Dermis microvascular lymphatic vessel endothelial cell (primary cell): ENCODE measurements at regions not wholly inside any gene's neighbourhood (a gene's known extent, or its start where the extent isn't known, plus 50 kb on each side); places are given as distances from the start of the nearest gene placed in this dataset.
"Not testable (repeated sequence)": the region's sequence is repeated elsewhere in the genome, so short reads cannot be mapped to it uniquely, and the experiment has no call there.

Experiments used
- DNase-seq, 2 donors: peaks; one replicate each; pipeline versions ENCODE4 v3.0.0 to v3.0.0-alpha.2; 2010; ENCODE audit warnings: low read depth in 2 of 2

DNA sequence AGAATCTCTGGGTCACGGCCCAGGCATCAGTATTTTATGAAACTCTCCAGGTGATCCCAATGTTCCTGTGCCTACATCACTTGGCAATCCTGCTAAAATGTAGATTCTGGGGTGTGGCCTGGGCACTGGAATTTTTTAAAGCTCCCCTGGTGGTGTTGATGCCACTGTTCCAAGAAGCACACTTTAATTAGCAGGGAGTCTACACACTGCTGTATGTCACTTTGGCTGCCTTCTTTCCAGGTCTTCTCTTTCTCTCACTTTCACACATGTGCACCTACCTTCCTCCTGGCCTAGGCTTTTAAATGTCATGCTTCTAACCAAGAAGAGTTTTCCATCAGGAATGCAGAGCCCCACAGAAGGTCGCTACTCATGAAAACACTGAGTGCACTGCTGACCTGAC is 136.0 kb upstream of the ALDH1B1 start:
- DNase-seq: no peak

DNA sequence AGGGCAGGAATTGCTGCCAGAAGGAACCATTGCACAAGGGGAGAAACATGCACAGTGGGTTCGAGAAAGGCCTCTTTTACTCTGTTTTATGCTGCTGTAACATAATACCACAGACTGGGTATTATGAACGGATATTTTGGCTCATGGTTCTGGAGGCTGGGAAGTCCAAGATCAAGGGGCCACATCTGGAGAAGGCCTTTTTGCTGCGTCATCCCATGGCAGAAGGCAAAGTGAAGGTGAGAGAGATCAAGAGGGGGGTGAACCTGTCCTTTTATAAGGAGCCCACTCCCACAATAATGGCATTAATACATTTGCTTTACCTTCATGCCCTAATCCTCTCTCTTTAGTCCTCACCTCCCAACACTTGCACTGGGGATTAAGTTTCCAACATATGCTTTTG is 136.9 kb upstream of the ALDH1B1 start:
- no peak for DNase-seq

DNA sequence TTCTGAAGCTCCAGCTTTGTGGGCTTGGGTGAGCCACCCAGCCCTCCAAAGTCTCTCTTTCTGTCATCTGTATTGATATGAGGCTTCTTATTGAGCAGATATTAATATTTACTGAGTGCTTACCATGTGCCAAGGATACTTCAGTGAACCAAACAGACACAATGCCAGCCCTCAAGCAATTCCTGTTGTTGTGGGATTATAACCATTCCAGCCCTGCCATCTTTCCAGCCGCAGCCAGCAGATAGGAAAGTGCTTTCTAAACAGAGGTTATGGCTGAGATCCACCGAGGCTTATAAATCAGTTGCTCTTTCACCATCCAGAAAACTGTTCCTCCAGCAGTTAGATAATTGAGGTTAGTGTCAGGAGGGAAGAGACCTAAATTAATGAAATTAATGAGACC is 137.7 kb upstream of the ALDH1B1 start:
- DNase-seq: no peak

DNA sequence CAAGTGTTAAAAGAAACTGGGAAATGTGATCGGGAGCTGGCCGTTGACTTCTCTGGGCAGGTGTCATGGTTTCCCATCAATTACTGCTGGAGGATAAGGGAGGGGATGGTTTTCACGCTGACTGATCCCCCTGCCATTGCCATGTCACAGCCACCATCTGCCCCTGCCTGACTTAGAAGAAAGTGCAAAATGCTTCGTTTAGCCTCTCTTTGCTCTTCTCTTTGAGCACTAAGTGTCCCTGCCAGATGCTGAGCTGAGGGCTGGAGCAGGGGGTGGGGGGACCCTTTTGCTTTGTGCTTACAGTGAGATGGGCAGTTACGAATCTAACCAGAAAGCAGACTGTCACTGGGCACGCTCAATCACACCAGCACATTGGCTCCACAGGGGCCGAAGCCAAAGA is 138.4 kb upstream of the ALDH1B1 start:
- no peak for DNase-seq

DNA sequence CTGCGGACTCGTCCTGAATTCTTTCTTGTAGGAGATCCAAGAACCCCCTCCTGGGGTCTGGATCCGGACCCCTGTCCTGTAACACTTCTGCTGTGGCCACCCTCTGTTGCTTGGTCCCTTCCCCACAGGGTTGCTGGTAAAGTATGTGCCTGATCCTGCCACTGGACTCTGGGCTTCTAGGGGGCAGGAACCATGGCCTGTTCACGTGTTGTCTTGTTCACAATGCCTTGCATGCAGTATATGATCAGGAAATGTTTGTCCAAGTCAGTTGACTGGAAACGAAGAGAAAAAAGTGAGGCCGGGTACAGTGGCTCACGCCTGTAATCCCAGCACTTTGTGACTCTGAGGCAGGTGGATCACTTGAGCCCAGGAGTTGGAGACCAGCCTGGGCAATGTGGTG is 139.3 kb upstream of the ALDH1B1 start:
- DNase-seq: no peak

DNA sequence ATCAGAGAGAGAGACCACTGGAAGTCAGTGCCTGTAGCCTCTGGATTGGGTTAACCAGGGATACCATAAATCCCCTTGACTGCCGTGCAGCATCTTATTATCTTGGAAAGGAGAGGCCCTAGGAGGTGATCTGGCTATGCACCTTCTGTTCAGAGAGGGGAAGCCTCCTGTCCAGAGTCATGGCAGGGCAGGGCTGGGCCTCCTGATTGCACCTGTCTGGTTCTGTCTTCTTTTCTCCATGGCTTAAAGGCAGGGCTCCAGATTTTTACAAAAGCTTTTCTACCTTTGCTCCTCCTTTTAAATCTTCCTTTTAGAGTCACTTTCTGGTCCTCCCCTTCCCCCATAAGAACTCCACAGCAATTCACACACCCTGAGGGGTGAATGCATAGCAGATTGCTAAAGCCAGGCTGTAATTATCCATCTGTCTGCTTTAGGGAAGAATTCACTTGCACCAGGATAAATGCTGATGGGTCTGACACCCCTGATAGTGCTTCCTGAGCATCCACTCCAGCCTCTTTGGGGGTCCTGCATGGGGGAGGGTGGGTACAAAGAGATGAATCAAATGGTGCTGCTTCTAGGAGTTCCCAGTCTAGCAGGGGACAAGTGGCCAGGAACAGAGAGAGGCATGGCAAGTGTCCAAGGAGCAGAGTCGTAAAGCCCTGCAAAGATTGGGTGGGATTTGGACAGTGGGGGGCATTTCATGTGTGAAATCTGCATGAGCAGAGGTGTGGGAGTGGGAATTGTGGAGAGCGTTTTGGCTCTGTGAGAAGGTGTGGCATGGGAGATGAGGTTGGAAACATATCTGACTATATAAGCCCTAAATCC is 141.3 kb upstream of the ALDH1B1 start:
- no peak for DNase-seq

DNA sequence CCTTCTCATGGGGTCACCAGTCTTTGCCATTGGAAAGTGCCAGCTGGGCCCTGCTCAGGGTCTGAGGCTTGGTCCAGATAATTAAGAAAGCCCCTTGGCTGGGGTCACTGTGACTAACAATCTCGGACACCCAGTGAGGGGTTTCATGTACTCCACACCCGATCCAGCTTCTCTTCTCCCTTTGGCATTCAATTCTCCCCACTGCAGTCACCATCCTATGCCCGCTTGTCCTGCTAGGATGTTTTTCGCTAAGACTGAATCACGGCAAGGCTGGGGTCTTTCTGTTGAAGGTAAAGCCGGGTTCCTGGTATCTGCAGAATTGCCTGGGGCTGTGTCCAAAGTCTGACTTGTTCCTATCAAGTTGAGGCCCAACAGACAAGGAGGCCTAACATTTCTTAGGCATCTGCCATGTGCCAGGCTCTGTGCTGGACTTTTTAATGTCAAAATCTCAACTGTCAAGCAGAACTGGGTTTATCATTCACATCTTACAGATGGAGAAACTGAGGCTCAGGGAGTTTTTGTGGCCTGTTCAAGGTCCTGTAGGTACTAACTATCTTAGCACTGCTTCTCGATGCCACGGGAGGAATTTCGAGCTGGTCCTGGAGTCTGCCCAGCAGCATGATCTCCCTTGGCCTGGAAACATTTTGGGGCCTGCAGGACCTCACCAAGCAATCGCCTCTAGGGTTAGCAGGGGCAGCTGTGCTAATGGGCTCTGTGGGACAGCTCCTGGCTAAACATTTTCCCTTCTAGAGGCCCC is 142.0 kb upstream of the ALDH1B1 start:
- no peak for DNase-seq

DNA sequence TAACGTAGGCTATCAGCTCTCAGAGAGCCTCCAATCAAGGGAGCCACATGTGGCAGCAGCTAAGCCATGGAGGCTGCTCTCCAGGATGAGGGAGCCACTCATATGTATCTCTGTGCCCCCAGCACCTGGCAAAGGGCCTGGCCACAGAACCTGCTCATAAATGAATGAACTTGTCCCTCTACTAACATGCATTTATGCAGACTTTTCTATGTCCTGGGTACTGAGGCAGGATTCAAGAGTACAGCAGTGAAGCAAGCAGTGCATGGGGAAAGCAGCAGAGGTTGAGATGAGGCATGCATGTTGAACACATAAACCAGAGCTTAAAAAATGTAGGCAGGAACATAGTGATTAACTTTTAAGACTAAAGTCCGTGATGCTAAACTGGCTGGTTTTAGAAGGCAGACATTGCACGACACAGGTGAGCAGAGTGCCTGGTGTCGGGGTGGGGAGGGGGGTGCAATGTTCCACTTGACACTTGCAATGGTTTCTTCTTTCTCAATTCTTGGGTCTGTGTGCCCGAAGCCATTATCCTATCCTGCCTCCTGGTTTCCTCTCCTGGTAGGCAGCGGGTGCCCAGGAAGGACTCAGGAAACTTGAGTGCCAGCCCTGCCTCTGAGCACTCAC is 142.8 kb upstream of the ALDH1B1 start:
- no peak for DNase-seq

DNA sequence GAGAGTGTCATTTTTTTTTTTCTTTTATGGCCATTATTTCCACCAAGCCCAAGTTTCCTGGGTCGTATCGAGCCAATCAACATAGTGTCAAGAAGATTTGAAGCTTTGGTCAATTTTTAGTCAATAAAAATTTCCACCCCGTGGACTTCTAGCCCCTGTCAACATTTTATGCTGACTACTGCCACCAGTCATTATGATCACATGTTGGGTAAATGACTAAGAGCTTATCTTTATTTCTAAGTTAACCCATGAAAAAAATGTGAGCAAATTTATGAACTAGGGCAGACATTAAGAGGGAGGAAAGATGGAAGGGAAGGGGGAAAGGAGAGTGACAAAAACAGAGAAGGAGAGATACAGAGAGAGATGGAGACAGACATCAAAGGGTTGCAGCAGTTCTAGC is 143.5 kb upstream of the ALDH1B1 start:
- DNase-seq: no peak

DNA sequence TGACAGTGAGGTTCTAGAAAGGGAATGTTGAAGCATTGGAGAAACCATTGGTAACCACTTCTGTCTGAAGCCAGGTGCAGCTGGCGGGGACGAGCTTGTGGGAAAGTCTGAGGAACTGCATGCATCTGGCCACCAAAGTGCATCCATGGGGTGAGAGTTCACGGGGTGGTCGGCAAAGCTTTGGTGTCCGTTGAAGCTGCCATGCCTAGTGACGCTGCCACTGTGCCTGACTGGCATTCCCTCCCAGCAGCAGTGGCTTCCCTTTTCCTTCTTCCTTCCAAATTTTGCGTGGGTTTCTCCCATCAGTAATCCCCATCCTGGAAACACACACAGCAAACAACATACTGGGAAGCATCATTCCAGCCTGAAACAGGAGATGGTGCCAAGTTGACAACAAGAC is 145.7 kb upstream of the ALDH1B1 start:
- DNase-seq: no peak

DNA sequence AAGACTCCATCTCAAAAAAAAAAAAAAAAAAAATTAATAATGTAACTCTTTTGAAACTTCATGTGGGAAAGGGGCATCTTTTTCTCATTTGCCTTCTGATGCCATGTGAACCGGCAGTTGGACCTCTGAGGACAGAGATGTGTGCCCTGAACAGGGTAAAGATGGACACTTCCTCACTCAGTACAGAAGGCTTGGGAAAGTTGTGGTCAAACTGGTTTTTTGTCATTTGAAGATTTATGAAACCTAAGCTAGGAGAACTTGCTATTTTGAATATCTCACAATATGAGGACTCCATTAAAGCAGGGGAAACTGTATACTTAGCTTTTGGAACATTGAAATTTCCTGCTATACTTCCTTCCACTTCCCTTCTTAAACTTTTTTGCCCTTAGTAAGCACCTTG is 147.5 kb upstream of the ALDH1B1 start:
- no peak for DNase-seq

DNA sequence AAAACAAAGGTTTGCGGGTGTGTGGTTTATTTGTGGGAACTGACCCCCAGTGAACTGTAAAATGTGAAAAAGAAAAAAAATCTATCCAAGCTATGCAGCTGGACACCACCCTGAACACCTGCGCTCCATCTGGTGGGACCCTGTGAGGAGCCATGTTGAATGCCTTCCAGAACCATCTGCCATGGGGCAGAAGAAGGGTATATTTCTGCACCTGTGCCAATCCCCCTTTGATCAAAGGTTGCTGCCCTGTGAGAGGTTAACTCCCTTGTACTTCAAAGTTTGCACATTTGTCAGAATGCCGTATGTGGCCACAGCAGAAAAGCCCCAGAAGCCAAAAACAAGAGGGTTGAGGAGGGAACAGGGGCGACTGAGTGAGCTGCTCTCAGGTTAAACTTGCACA is 148.5 kb upstream of the ALDH1B1 start:
- no peak for DNase-seq

DNA sequence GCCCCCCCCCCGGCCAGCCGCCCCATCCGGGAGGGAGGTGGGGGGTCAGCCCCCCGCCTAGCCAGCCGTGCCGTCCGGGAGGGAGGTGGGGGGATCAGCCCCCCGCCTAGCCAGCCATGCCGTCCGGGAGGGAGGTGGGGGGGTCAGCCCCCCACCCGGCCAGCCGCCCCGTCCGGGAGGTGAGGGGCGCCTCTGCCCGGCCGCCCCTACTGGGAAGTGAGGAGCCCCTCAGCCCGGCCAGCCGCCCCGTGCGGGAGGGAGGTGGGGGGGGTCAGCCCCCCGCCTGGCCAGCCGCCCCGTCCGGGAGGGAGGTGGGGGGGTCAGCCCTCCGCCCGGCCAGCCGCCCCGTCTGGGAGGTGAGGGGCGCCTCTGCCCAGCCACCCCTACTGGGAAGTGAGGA is 150.4 kb upstream of the ALDH1B1 start:
- DNase-seq: not testable (repeated sequence)

DNA sequence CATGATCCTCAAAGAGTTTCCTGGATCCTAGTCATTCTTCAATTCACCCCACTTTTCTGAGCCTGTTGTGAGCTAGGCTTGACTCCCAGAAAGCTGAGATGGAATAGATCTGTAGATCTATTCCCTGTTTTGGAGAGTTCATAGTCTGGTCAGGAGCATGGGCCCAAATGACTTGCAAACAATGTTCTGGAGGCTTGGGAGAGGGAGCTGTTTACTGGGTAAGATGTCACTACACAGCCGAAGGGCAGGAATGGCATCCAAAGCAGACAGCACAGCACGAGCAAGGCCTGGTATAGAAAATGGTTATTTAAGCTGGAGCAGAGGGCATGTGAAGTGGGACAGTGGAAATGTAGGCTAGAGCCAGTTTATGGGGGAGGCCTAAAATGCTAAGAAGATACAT is 152.5 kb upstream of the ALDH1B1 start:
- DNase-seq: no peak

DNA sequence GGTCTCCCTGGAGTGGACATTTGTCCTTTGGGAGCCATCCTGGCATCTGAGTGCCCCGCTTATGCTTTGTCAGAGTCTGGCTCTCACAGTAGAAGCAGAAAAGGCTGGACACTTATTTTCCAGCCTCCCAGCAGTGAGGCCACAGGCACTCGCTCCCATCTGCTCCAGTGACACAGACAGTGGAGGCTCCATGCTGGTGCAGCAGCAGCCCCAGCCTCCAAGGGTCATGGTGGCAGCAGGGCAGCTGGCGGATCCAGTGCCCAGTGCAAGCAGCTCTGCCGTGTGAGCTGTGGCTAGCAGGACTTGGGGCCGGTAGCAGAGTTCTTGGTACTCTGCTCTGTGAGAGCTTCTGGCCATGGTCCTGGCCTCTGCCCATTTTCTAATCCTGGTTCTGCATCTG is 157.3 kb upstream of the ALDH1B1 start:
- no peak for DNase-seq

DNA sequence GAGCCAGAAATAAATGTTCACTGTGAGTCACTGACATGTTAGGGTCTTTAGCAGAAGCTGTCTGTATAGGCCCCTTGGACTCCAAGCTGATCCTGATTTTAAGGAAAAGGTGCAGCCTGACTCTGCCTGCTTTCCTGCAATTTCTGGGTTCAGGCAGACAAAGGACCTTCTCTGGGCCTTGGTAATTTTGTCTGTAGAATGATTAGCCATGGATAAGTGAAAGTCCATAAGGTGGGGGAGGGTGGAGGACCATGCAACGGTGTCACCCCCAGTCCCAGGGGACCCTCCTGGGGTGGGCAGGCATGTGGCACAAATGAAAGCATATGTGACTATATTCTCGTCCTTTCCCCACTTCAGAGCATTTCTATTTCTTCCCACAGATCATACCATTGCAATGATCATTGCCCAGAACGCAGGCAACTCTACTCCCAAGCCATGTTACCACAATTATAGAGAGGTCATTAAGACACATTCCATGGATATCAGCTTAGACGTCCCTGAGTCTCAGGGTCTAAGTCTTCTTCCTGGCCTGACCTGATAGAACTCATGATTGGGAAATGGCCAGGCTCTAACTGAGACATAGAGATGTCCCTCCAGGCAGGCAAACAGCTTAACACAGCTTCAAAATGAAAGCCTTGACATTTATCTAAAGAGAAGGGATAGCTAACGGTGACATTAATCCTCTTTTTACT is 157.9 kb upstream of the ALDH1B1 start:
- no peak for DNase-seq

DNA sequence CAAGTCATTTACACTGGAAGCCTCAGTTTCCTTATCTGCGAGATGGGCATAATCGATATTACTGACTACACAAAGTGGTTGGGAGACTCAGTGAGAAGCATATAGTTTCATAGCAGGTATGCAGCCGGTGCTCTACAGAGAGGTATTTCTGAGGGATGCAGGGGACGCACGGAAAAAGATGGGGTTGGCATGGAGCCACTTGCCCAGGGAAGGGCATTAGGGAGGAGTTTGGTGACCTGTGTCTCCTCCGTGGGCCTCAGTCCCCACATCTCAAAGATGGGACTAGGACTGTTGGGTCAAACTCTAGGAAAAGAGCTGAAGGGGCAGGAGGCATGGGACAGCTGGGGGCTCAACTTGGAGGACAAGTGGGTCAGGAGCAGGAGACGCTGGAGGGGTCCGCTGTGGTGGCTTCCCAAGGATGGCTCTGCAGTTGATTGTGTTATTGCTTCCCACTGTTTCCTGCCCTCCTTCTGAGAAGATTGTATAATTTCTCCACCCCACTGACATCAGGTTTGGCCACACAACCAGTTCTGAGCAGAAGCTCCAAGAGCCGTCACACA is 158.6 kb upstream of the ALDH1B1 start:
- no peak for DNase-seq

DNA sequence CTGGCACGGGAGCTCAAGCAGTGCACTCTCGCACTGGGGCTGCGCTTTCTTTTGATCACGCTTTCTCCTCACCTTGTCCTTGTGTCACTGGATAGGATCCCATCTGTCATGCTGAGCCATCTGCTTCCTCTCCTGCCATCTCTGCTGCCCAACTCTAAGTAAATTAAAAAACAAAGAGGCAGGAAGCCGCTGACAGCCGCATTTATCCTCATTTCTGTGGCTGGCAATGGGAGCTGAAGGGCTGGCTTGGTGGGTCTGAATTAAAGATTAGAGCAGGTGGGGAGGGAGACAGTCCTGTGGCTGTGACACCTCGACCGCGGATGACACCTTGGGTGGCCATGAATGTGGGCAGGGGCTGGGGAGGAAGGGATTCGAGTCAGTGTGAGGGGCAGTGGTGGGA is 159.2 kb upstream of the ALDH1B1 start:
- no peak for DNase-seq

DNA sequence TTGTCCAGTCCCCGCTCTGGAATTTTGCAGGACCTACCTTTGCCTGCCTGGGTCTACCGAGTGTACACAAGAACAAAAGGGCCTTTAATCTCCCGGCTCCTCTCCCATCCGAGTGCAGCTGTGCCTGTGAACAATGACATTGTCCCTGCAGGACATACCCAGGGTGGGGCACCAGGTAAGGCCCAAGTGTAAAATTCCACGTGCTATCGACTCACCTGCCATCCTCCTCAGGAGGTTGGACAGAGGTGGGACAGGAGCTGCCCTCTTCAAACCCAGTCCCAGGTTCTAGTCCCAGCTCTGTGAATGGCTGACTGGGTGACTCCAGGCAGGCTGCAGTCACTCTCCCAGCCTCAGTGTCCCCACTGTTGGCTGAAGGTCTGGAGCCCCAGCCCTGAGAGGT is 159.6 kb upstream of the ALDH1B1 start:
- no peak for DNase-seq

DNA sequence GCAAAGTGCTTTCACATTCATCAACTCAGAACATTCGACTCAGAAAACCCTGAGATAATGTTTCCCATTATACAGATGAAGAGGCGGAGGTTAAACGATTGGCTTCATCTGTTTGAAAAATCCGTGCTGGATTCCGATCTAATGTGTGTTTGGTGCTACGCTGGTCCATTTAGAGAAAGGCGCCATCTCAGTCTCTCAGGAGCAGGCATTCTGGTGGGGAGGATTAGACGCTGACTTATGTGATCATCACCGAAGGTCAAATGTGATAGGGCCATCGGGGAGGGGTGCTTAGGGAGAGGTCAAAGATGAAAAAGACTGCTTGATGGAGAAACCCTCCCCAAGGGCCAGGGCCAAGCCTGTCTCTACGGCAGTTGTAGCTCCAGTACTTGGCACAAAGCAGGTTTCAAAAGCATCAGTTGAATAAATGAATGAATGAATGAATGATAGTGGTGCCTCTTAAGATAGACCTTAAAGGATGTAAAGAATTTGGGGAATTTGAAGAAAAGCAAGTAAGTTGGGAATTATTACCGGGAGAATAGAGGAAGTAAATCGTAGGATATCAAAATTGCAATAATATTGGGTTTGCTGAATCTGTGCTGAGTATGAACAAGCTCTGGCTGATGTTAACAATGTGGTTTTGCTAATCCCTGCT is 160.6 kb upstream of the SHB start:
- DNase-seq: no peak

DNA sequence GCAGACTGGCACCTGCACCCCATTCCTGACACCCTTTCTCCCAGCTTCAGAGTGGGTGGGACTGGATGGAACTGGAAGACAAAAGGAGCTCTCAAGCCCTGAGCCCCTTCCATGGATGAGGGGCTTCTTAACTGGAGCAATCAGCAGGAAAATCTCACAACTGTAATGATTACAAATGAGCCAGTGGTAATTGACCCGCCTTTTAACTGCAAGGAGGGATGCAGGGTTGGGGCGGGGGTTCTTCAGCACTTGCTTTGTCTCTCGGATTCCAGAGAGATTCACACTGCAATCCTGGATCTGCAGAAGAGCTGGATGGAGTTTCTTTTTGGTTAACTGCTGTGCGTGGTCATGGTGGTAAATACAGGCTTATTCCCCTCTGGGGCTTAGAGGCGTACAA is 160.1 kb upstream of the SHB start:
- DNase-seq: no peak
